Astrocyte (in vitro differentiated cells and primary cell): ENCODE measurements at regions not wholly inside any gene's neighbourhood (a gene's known extent, or its start where the extent isn't known, plus 50 kb on each side); places are given as distances from the start of the nearest gene placed in this dataset.

Experiments used
- DNase-seq: peaks from one replicate; pipeline ENCODE4 v3.0.0-alpha.2; 2010; ENCODE audit warnings: low read depth
- FAIRE-seq: peaks from 2 replicates; lab custom pipeline; 2011; peaks lifted over from hg19 to GRCh38; lab: Jason Lieb, UNC
- H2AFZ ChIP-seq: 2 replicates; pipeline ENCODE4 v1.6.0; 2012; ENCODE audit warnings: low read depth, low read length, inconsistent platforms
- H3K27ac ChIP-seq: 2 replicates; pipeline ENCODE4 v1.5.1; 2011; ENCODE audit warnings: low read depth, low read length, inconsistent platforms
- H3K27me3 ChIP-seq: 2 replicates; pipeline ENCODE4 v1.6.0; 2011; ENCODE audit warnings: low read length, inconsistent platforms; ENCODE audit not compliant: insufficient read depth
- H3K36me3 ChIP-seq: 2 replicates; pipeline ENCODE4 v1.5.1; 2011; ENCODE audit warnings: low read length, inconsistent platforms; ENCODE audit not compliant: insufficient read depth
- H3K4me1 ChIP-seq: 2 replicates; pipeline ENCODE4 v1.5.1; 2011; ENCODE audit warnings: low read length, inconsistent platforms; ENCODE audit not compliant: insufficient read depth
- H3K4me2 ChIP-seq: 2 replicates; pipeline ENCODE4 v1.6.0; 2012; ENCODE audit warnings: low read length, inconsistent platforms
- H3K4me3 ChIP-seq: 2 replicates; pipeline ENCODE4 v1.5.1; 2011; ENCODE audit warnings: low read depth, mild to moderate bottlenecking, low read length, inconsistent platforms; ENCODE audit not compliant: insufficient read depth
- H3K79me2 ChIP-seq: 2 replicates; pipeline ENCODE4 v1.6.0; 2012; ENCODE audit warnings: mild to moderate bottlenecking, low read length, inconsistent platforms; ENCODE audit not compliant: insufficient read depth
- H3K9ac ChIP-seq: 2 replicates; pipeline ENCODE4 v1.6.0; 2012; ENCODE audit warnings: mild to moderate bottlenecking, low read length, inconsistent platforms
- H3K9me3 ChIP-seq: 2 replicates; pipeline ENCODE4 v1.5.1; 2012; ENCODE audit warnings: low read depth, mild to moderate bottlenecking, low read length, inconsistent platforms; ENCODE audit not compliant: insufficient read depth
- H4K20me1 ChIP-seq: 2 replicates; pipeline ENCODE4 v1.6.0; 2012; ENCODE audit warnings: low read length, inconsistent platforms; ENCODE audit not compliant: insufficient read depth
- H3K27ac Mint-ChIP-seq: one replicate; pipeline ENCODE4 v1.8.0; 2021; ENCODE audit warnings: mild to moderate bottlenecking, mixed read lengths; ENCODE audit not compliant: unreplicated experiment
- H3K27me3 Mint-ChIP-seq: one replicate; pipeline ENCODE4 v1.8.0; 2021; ENCODE audit warnings: low read depth, mixed read lengths; ENCODE audit not compliant: unreplicated experiment
- H3K36me3 Mint-ChIP-seq: one replicate; pipeline ENCODE4 v1.8.0; 2021; ENCODE audit warnings: low read depth, mixed read lengths; ENCODE audit not compliant: unreplicated experiment
- H3K4me1 Mint-ChIP-seq: one replicate; pipeline ENCODE4 v1.8.0; 2021; ENCODE audit warnings: low read depth, mixed read lengths; ENCODE audit not compliant: unreplicated experiment
- H3K4me3 Mint-ChIP-seq: one replicate; pipeline ENCODE4 v1.8.0; 2021; ENCODE audit warnings: mild to moderate bottlenecking, moderate library complexity, mixed read lengths; ENCODE audit not compliant: unreplicated experiment
- H3K9me3 Mint-ChIP-seq: one replicate; pipeline ENCODE4 v1.8.0; 2021; ENCODE audit warnings: mild to moderate bottlenecking, mixed read lengths; ENCODE audit not compliant: unreplicated experiment
- EZH2 ChIP-seq: IDR thresholded peaks from 2 replicates; pipeline ENCODE4 v1.6.1; 2012; ENCODE audit warnings: mild to moderate bottlenecking, low read length, inconsistent platforms; ENCODE audit not compliant: insufficient read depth
- TF ChIP-seq, protein P1 (sequence below): IDR thresholded peaks from 2 replicates; pipeline ENCODE4 v1.5.1; 2011; ENCODE audit warnings: low read depth, mild to moderate bottlenecking, inconsistent platforms, low read length, moderate library complexity; ENCODE audit not compliant: insufficient read depth

DNA sequence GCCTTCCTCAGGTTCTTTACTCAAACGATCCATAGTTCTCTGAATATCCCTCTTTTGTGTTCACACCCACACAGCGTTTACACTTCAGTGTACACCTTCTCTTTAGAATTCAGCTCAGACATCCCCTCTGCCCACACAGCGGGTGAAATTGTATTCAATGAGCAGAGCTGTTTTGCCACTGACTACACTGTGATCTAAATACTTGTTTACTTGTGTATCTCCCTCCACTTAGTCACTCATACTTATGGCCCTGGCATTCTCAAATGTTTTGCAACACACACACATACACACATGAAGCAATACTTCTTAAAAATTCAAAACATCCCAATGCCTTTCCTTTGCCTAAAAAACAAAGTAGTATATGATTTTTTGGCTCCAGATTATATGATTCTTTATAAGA is 297.1 kb downstream of the TMX3 start:
- Histone ChIP-seq H3K9ac (no peak overlapping the region), H3K4me1 (peaks cover 11% of the 10 kb centered on the region), H4K20me1 (no peaks in the 10 kb centered on the region), H3K36me3 (no peaks in the 10 kb centered on the region), H3K4me2 (peak overlapping the region; percentile 43), H3K4me3 (no peak overlapping the region), H3K27ac (no peak overlapping the region), H3K79me2 (no peaks in the 10 kb centered on the region), H3K9me3 (no peaks in the 10 kb centered on the region), H2AFZ (no peak overlapping the region), H3K27me3 (no peaks in the 10 kb centered on the region)
- DNase-seq (peak; percentile 28), FAIRE-seq (peak; percentile 43)
- H3K36me3 Mint-ChIP-seq: no peaks in the 10 kb centered on the region
- peaks cover 24% of the 10 kb centered on the region for H3K4me1 Mint-ChIP-seq
- peak overlapping the region; percentile 76 for H3K27ac Mint-ChIP-seq
- TF ChIP-seq, protein P1, sequence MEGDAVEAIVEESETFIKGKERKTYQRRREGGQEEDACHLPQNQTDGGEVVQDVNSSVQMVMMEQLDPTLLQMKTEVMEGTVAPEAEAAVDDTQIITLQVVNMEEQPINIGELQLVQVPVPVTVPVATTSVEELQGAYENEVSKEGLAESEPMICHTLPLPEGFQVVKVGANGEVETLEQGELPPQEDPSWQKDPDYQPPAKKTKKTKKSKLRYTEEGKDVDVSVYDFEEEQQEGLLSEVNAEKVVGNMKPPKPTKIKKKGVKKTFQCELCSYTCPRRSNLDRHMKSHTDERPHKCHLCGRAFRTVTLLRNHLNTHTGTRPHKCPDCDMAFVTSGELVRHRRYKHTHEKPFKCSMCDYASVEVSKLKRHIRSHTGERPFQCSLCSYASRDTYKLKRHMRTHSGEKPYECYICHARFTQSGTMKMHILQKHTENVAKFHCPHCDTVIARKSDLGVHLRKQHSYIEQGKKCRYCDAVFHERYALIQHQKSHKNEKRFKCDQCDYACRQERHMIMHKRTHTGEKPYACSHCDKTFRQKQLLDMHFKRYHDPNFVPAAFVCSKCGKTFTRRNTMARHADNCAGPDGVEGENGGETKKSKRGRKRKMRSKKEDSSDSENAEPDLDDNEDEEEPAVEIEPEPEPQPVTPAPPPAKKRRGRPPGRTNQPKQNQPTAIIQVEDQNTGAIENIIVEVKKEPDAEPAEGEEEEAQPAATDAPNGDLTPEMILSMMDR: no peak
- no peak for TF ChIP-seq EZH2
- H3K9me3 Mint-ChIP-seq: peaks cover 8% of the 10 kb centered on the region
- no peak overlapping the region for H3K4me3 Mint-ChIP-seq
- no peaks in the 10 kb centered on the region for H3K27me3 Mint-ChIP-seq

- Histone ChIP-seq H3K4me1 (peaks cover 11% of the 10 kb centered on the region), H3K36me3 (no peaks in the 10 kb centered on the region), H3K9me3 (no peaks in the 10 kb centered on the region), H3K27ac (no peak overlapping the region), H3K4me3 (no peak overlapping the region), H3K79me2 (no peaks in the 10 kb centered on the region), H3K4me2 (peak overlapping the region; percentile 43), H3K27me3 (no peaks in the 10 kb centered on the region), H3K9ac (no peak overlapping the region), H4K20me1 (no peaks in the 10 kb centered on the region), H2AFZ (peak overlapping the region; percentile 9)
- no peaks in the 10 kb centered on the region for H3K27me3 Mint-ChIP-seq
- H3K36me3 Mint-ChIP-seq: no peaks in the 10 kb centered on the region
- peaks cover 4% of the 10 kb centered on the region for H3K9me3 Mint-ChIP-seq
- no peak overlapping the region for H3K4me3 Mint-ChIP-seq
- TF ChIP-seq, protein P1: no peak
- no peak for TF ChIP-seq EZH2
- H3K27ac Mint-ChIP-seq: peak overlapping the region; percentile 76
- no peak for FAIRE-seq
- DNase-seq: no peak
- peaks cover 24% of the 10 kb centered on the region for H3K4me1 Mint-ChIP-seq
Measured at GRCh38 chr18:68417166-68417799, 297.6 kb downstream of the TMX3 start.

DNA sequence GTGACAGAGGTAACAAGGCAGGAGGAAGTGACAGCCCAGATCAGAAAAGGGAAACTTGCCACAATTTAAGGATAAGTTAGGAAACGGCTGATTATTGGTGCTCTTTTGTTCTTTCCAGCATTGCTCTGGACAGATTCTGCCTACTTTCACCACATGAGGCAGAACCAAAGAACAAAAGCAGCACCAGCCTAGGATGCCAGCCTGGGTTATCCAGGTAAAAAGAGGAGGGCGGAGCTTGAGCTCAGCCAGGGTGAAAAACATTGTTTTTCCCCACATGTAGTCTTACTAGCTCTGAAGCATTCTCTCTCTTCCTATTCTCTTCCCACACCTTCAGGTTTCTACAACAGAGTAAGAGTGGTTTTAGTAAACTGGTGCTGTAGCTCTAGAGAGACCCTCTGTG is 300.5 kb downstream of the TMX3 start:
- Histone ChIP-seq H3K36me3 (no peaks in the 10 kb centered on the region), H3K4me2 (no peak overlapping the region), H3K4me3 (no peak overlapping the region), H3K4me1 (peaks cover 11% of the 10 kb centered on the region), H3K9me3 (no peaks in the 10 kb centered on the region), H2AFZ (no peak overlapping the region), H3K9ac (no peak overlapping the region), H3K79me2 (no peaks in the 10 kb centered on the region), H4K20me1 (no peaks in the 10 kb centered on the region), H3K27me3 (no peaks in the 10 kb centered on the region), H3K27ac (no peak overlapping the region)
- H3K4me1 Mint-ChIP-seq: peaks cover 22% of the 10 kb centered on the region
- DNase-seq (no peak), FAIRE-seq (no peak)
- H3K9me3 Mint-ChIP-seq: no peaks in the 10 kb centered on the region
- TF ChIP-seq EZH2: no peak
- TF ChIP-seq, protein P1: no peak
- no peak overlapping the region for H3K4me3 Mint-ChIP-seq
- H3K36me3 Mint-ChIP-seq: no peaks in the 10 kb centered on the region
- H3K27me3 Mint-ChIP-seq: no peaks in the 10 kb centered on the region
- no peak overlapping the region for H3K27ac Mint-ChIP-seq
